PC-3 (cell line): ENCODE measurements at regions not wholly inside any gene's neighbourhood (a gene's known extent, or its start where the extent isn't known, plus 50 kb on each side); places are given as distances from the start of the nearest gene placed in this dataset.

Source experiments
- CTCF ChIP-seq: fragments of 300-600 bp; sonication (generic); conservative IDR thresholded peaks from 2 replicates; pipeline ENCODE4 v1.5.1; 2017; ENCODE audit warnings: antibody characterized with exemption, low read depth, mild to moderate bottlenecking, low read length
- EZH2 ChIP-seq: fragments of 300-600 bp; sonication (generic); IDR thresholded peaks from one replicate; pipeline ENCODE4 v1.6.1; 2017; ENCODE audit warnings: antibody characterized with exemption, mild to moderate bottlenecking, low read length; ENCODE audit not compliant: unreplicated experiment
- EZH2phosphoT487 ChIP-seq: fragments of 300-600 bp; sonication (generic); IDR thresholded peaks from 2 replicates; pipeline ENCODE4 v1.6.1; 2018; ENCODE audit warnings: mild to moderate bottlenecking, antibody characterized with exemption, low read length, borderline replicate concordance

GRCh38 chr4:126843492-126844067 lies 789.2 kb upstream of the INTU start:
- TF ChIP-seq CTCF (no peak), EZH2 (no peak), EZH2phosphoT487 (no peak)
